GM12878 (cell line): ENCODE measurements at regions not wholly inside any gene's neighbourhood (a gene's known extent, or its start where the extent isn't known, plus 50 kb on each side); places are given as distances from the start of the nearest gene placed in this dataset.

Experiments used
- ATAC-seq: fragments of 200-7000 bp; cut with Tn5 transposase; 3 replicates; pipeline ENCODE4 v1.9.1; 2020; ENCODE audit warnings: mild to moderate bottlenecking, moderate library complexity
- BruUV-seq: library from RNA; stranded (reverse); fragments of 400-500 nt; replicated peaks from 2 replicates; lab custom pipeline; 2021; lab: Mats Ljungman, UMichigan
- CTCF ChIA-PET: fragments of 300-600 bp; sonication (Branson Sonifier 250); formaldehyde crosslinking; extraction: SDS; loops from one replicate; lab custom pipeline; 2021; ENCODE audit warnings: inconsistent platforms; lab: Yijun Ruan, JAX
- POLR2A ChIA-PET: fragments of 350-600 bp; formaldehyde crosslinking; extraction: SDS; loops from one replicate; lab custom pipeline; 2021; ENCODE audit warnings: inconsistent platforms; lab: Charles Lee
- RAD21 ChIA-PET: fragments of 300-600 bp; sonication (Branson Sonifier 250); formaldehyde crosslinking; loops from one replicate; lab custom pipeline; 2023; ENCODE audit warnings: antibody characterized with exemption; ENCODE audit not compliant: unreplicated experiment; lab: Charles Lee
- SMC1A ChIA-PET: fragments of 300-600 bp; sonication (Branson Sonifier 250); formaldehyde crosslinking; loops from one replicate; lab custom pipeline; 2023; ENCODE audit not compliant: unreplicated experiment, uncharacterized antibody; lab: Charles Lee
- DNase-seq: peaks from one replicate; pipeline ENCODE4 v3.0.0-alpha.2; 2011; ENCODE audit warnings: low read depth, low spot score
- FAIRE-seq: peaks from 3 replicates; lab custom pipeline; 2011; peaks lifted over from hg19 to GRCh38; lab: Jason Lieb, UNC
- H2AFZ ChIP-seq: 2 replicates; pipeline ENCODE4 v1.6.0; 2011; ENCODE audit warnings: low read depth, low read length, control low read depth; ENCODE audit not compliant: control insufficient read depth
- H3K27ac ChIP-seq: 2 replicates; pipeline ENCODE4 v1.5.1; 2011; ENCODE audit warnings: control low read depth; ENCODE audit not compliant: control insufficient read depth, insufficient read depth
- H3K27me3 ChIP-seq, 2 experiments: replicated peaks in 1 of 2; 2 replicates each; pipeline versions ENCODE4 v1.6.0 to v1.6.1; 2011; ENCODE audit warnings: low read length in 1 of 2; ENCODE audit not compliant: control insufficient read depth in 2 of 2, insufficient read depth in 2 of 2
- H3K36me3 ChIP-seq, 2 experiments: 2 replicates each; pipeline ENCODE4 v1.5.1; 2011; ENCODE audit warnings: low read length in 1 of 2; ENCODE audit not compliant: control insufficient read depth in 2 of 2, insufficient read depth in 2 of 2
- H3K4me1 ChIP-seq: 2 replicates; pipeline ENCODE4 v1.6.1; 2011; ENCODE audit warnings: mild to moderate bottlenecking, low read length, moderate library complexity, mixed read lengths; ENCODE audit not compliant: control insufficient read depth, insufficient read depth
- H3K4me2 ChIP-seq: 2 replicates; pipeline ENCODE4 v1.6.0; 2011; ENCODE audit warnings: control low read depth; ENCODE audit not compliant: control insufficient read depth, insufficient read depth
- H3K4me3 ChIP-seq: fragments of 200-600 bp; sonication (generic); 2 replicates; pipeline ENCODE4 v1.5.1; 2016
- H3K79me2 ChIP-seq: 2 replicates; pipeline ENCODE4 v1.6.0; 2011; ENCODE audit warnings: low read length; ENCODE audit not compliant: control insufficient read depth, insufficient read depth
- H3K9ac ChIP-seq: 2 replicates; pipeline ENCODE4 v1.8.0; 2011; ENCODE audit warnings: low read length, control low read depth, mixed read lengths; ENCODE audit not compliant: control insufficient read depth, insufficient read depth
- H3K9me3 ChIP-seq: replicated peaks from 3 replicates; pipeline ENCODE4 v1.5.1; 2011; ENCODE audit warnings: mild to moderate bottlenecking, low read length; ENCODE audit not compliant: control insufficient read depth, insufficient read depth
- H4K20me1 ChIP-seq: 2 replicates; pipeline ENCODE4 v1.6.0; 2011; ENCODE audit not compliant: control insufficient read depth, insufficient read depth
- ATF7 ChIP-seq: fragments of 450-650 bp; IDR thresholded peaks from 2 replicates; pipeline ENCODE4 v1.6.1; 2016; ENCODE audit warnings: low read depth, mild to moderate bottlenecking
- CHD2 ChIP-seq: IDR thresholded peaks from 2 replicates; pipeline ENCODE4 v1.6.1; 2011; ENCODE audit warnings: low read depth, low read length, improper control_type of control experiment, borderline replicate concordance
- JUNB ChIP-seq: IDR thresholded peaks from 2 replicates; pipeline ENCODE4 v1.6.1; 2016; ENCODE audit warnings: antibody characterized with exemption, mild to moderate bottlenecking
- POLR2A ChIP-seq: IDR thresholded peaks from 2 replicates; pipeline ENCODE4 v1.6.1; 2011; ENCODE audit warnings: low read depth, mild to moderate bottlenecking, low read length
- POLR2AphosphoS5 ChIP-seq: IDR thresholded peaks from 2 replicates; pipeline ENCODE4 v1.6.1; 2011; ENCODE audit warnings: mild to moderate bottlenecking, low read length, inconsistent platforms
- ZSCAN29 ChIP-seq: fragments of 450-650 bp; IDR thresholded peaks from 2 replicates; pipeline ENCODE4 v1.6.1; 2017; ENCODE audit warnings: mild to moderate bottlenecking, moderate library complexity
- WGBS: methylation state at CpG from one replicate; pipeline ENCODE4 v1.1.6; 2016; ENCODE audit warnings: low lambda C conversion rate; ENCODE audit not compliant: insufficient replicate concordance, insufficient coverage; ENCODE audit errors: missing lambda C conversion rate; 5-methylcytosine and 5-hydroxymethylcytosine counted together
- in situ Hi-C: fragments of 300-500 bp; cut with MboI; formaldehyde crosslinking; loops from 9 replicates; pipeline ENCODE4 v1.14.3; 2018; ENCODE audit warnings: mixed read lengths
- intact Hi-C: fragments of 100-400 bp; cut with micrococcal nuclease; formaldehyde crosslinking; loops from one replicate; pipeline ENCODE4 v1.14.2; 2022; ENCODE audit not compliant: unreplicated experiment
- TF ChIP-seq, protein P1 (sequence below): IDR thresholded peaks from 2 replicates; pipeline ENCODE4 v1.6.1; 2012; ENCODE audit warnings: low read depth, low read length, improper control_type of control experiment
- TF ChIP-seq, protein P2 (sequence below): fragments of 450-650 bp; conservative IDR thresholded peaks from 2 replicates; pipeline ENCODE4 v1.6.1; 2017; ENCODE audit warnings: mild to moderate bottlenecking, moderate library complexity

DNA sequence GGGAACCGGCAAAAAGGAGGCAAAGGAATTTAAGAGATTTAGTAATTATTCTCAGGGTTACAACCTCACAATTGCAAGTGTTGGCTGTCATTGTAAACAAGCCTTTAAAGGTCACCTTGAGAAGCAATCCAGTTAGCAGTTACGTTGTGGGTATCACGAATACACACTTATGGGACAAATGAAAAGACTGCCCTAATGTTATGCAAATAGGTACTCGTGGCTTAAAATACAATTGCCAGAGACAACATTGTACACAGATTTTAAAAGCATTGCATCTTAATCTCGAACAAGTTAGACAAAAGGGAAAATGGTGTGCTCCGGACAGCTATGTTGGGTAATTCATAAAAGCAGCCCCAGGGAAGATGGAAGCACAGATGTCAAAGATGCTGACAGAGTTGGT is 120.5 kb upstream of the ZC3H12A start:
- Histone ChIP-seq H3K4me2 (no peak overlapping the region), H4K20me1 (no peaks in the 10 kb centered on the region), H3K4me3 (no peak overlapping the region), H2AFZ (no peak overlapping the region), H3K9me3 (no peaks in the 10 kb centered on the region), H3K36me3 (no peaks in the 10 kb centered on the region), H3K4me1 (no peaks in the 10 kb centered on the region), H3K79me2 (no peaks in the 10 kb centered on the region), H3K27ac (no peak overlapping the region), H3K27me3 (peaks cover 0 to 3% of the 10 kb centered on the region in 2 experiments; a peak in 2 of 4 replicates), H3K9ac (no peak overlapping the region)
- in situ Hi-C loops: no loop called here
- ChIA-PET POLR2A (no interaction called here), RAD21 (no interaction called here), SMC1A (no interaction called here), CTCF (no interaction called here)
- ATAC-seq (no peak), DNase-seq (no peak), FAIRE-seq (no peak)
- WGBS: 23% methylated on average over 6 of the region's 6 CpGs
- intact Hi-C loops: no loop called here
- TF ChIP-seq ATF7 (no peak), ZSCAN29 (no peak), POLR2AphosphoS5 (no peak), JUNB (no peak), CHD2 (no peak), POLR2A (no peak)
- TF ChIP-seq, protein P1, sequence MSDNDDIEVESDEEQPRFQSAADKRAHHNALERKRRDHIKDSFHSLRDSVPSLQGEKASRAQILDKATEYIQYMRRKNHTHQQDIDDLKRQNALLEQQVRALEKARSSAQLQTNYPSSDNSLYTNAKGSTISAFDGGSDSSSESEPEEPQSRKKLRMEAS: no peak
- TF ChIP-seq, protein P2, sequence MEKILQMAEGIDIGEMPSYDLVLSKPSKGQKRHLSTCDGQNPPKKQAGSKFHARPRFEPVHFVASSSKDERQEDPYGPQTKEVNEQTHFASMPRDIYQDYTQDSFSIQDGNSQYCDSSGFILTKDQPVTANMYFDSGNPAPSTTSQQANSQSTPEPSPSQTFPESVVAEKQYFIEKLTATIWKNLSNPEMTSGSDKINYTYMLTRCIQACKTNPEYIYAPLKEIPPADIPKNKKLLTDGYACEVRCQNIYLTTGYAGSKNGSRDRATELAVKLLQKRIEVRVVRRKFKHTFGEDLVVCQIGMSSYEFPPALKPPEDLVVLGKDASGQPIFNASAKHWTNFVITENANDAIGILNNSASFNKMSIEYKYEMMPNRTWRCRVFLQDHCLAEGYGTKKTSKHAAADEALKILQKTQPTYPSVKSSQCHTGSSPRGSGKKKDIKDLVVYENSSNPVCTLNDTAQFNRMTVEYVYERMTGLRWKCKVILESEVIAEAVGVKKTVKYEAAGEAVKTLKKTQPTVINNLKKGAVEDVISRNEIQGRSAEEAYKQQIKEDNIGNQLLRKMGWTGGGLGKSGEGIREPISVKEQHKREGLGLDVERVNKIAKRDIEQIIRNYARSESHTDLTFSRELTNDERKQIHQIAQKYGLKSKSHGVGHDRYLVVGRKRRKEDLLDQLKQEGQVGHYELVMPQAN: no peak
- BruUV-seq: no TSS peak
